ENCODE measurements at regions not wholly inside any gene's neighbourhood (a gene's known extent, or its start where the extent isn't known, plus 50 kb on each side); places are given as distances from the start of the nearest gene placed in this dataset.

DNA sequence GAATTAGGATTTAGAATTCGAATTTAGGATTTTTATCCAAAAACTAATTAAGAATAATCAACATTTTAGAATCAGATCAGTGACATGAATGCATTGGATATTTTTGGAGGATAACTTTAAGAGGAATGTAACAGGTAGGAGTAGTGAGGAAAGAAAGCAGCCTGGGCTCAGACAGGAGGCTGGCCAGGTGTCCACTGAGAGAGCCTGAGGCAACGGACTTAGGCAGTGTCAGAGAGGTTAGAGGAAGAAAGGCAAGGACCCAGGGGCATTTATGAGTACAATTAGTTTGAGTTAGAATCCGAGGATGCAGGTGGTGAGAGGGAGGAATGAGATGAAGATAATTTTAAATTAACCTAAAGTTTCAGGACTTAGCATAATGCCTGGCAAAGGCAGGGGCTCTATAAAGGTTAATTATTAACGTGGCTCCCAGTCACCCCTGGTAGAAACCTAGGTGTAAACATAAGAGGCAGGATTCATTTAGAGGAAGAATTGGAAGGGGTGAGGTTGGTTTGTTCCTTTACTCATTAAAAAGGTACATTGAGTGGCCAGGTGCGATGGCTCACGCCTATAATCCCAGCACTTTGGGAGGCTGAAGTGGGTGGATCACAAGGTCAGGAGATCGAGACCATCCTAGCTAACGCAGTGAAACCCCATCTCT is 507.1 kb downstream of the TMEM182 start:
- no peak for TF ChIP-seq FOXP2 (optimal IDR thresholded peaks at IDR 0.05; ENCODE audit: borderline replicate concordance, extremely low read depth, extremely low read length, insufficient read depth)
- no peak for TF ChIP-seq POLR2AphosphoS5 (IDR thresholded peaks at IDR 0.05; ENCODE audit: low read depth, low read length)
- TF ChIP-seq, protein P1, sequence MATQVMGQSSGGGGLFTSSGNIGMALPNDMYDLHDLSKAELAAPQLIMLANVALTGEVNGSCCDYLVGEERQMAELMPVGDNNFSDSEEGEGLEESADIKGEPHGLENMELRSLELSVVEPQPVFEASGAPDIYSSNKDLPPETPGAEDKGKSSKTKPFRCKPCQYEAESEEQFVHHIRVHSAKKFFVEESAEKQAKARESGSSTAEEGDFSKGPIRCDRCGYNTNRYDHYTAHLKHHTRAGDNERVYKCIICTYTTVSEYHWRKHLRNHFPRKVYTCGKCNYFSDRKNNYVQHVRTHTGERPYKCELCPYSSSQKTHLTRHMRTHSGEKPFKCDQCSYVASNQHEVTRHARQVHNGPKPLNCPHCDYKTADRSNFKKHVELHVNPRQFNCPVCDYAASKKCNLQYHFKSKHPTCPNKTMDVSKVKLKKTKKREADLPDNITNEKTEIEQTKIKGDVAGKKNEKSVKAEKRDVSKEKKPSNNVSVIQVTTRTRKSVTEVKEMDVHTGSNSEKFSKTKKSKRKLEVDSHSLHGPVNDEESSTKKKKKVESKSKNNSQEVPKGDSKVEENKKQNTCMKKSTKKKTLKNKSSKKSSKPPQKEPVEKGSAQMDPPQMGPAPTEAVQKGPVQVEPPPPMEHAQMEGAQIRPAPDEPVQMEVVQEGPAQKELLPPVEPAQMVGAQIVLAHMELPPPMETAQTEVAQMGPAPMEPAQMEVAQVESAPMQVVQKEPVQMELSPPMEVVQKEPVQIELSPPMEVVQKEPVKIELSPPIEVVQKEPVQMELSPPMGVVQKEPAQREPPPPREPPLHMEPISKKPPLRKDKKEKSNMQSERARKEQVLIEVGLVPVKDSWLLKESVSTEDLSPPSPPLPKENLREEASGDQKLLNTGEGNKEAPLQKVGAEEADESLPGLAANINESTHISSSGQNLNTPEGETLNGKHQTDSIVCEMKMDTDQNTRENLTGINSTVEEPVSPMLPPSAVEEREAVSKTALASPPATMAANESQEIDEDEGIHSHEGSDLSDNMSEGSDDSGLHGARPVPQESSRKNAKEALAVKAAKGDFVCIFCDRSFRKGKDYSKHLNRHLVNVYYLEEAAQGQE (IDR thresholded peaks at IDR 0.05; ENCODE audit: insufficient read depth in 1 of 2, low read depth in 2 of 2, low read length in 2 of 2), result no peak
